GM12892 (cell line): ENCODE measurements at regions not wholly inside any gene's neighbourhood (a gene's known extent, or its start where the extent isn't known, plus 50 kb on each side); places are given as distances from the start of the nearest gene placed in this dataset.

Experiments used
- POLR2A ChIP-seq: IDR thresholded peaks from 2 replicates; pipeline ENCODE4 v1.6.1; 2011; ENCODE audit warnings: low read depth, low read length, control low read depth
- POLR2AphosphoS5 ChIP-seq: IDR thresholded peaks from 2 replicates; pipeline ENCODE4 v1.6.1; 2011; ENCODE audit warnings: low read depth, low read length, control low read depth
- TAF1 ChIP-seq: IDR thresholded peaks from 2 replicates; pipeline ENCODE4 v1.6.1; 2011; ENCODE audit warnings: low read depth, mild to moderate bottlenecking, control low read depth, low read length, borderline replicate concordance

GRCh38 chr6:156164701-156165452 is 612.3 kb upstream of the ARID1B start:
- TF ChIP-seq POLR2A: no peak
- no peak for TF ChIP-seq TAF1
- TF ChIP-seq POLR2AphosphoS5: no peak
